GM12892 (cell line): ENCODE measurements at regions not wholly inside any gene's neighbourhood (a gene's known extent, or its start where the extent isn't known, plus 50 kb on each side); places are given as distances from the start of the nearest gene placed in this dataset.

ENCODE experiments used
- POLR2A ChIP-seq: IDR thresholded peaks from 2 replicates; pipeline ENCODE4 v1.6.1; 2011; ENCODE audit warnings: low read depth, low read length, control low read depth
- POLR2AphosphoS5 ChIP-seq: IDR thresholded peaks from 2 replicates; pipeline ENCODE4 v1.6.1; 2011; ENCODE audit warnings: low read depth, low read length, control low read depth
- TAF1 ChIP-seq: IDR thresholded peaks from 2 replicates; pipeline ENCODE4 v1.6.1; 2011; ENCODE audit warnings: low read depth, mild to moderate bottlenecking, control low read depth, low read length, borderline replicate concordance

GRCh38 chr20:12670301-12670700 is 338.5 kb upstream of the SPTLC3 start:
- TF ChIP-seq POLR2AphosphoS5 = no peak
- TF ChIP-seq POLR2A = no peak
- TF ChIP-seq TAF1 = no peak
